ENCODE measurements at regions not wholly inside any gene's neighbourhood (a gene's known extent, or its start where the extent isn't known, plus 50 kb on each side); places are given as distances from the start of the nearest gene placed in this dataset.

DNA sequence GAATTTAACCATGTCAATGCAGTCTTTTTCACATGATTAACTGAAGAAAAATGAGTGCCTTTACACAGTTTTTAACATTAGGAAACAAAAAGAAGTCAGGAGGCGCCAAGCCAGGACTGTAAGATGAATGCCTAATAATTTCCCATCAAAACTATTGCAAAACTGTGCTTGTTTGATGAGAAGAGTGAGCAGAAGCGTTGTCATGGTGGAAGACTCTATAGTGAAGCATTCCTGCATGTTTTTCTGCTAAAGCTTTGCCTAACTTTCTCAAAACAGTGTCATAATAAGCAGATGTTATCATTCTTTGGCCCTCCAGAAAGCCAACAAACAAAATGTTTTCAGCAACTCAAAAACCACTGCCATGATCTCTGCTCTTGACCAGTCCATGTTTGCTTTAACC, 156.8 kb upstream of the CDIN1 start:
- no peak overlapping the region for H2BK120ac ChIP-seq (ENCODE audit: low read depth, low read length)
- WGBS = 92% methylated on average over 2 of the region's 2 CpGs

DNA sequence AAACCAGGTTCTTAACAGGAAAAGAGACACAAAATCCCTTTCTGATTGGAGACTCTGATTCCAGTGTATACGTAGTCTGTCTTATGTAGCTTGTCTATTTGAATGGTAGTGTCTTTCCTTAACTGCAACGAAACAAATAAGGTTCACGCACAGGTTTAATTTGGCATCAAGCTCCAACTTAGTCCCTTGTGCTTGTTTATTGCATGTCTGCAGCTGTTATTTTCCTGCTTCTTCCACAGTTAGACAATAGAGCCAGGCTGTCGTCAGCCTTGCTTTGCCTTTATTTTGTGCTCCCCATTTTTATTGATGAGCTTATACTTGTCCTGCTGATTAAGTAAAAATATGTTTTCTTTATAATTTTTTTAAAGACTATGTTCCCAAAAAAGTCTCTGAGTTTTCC, 152.7 kb upstream of the CDIN1 start:
- H3K14ac ChIP-seq (ENCODE audit: low read length in 2 of 2) = no peak overlapping the region
- H3K9me3 ChIP-seq (ENCODE audit: control insufficient read depth, low read length) = peaks cover 9% of the 10 kb centered on the region
- H3K27me3 ChIP-seq (ENCODE audit: control insufficient read depth in 1 of 2, insufficient read depth in 1 of 2, low read length in 2 of 2) = no peaks in the 10 kb centered on the region
- H2BK120ac ChIP-seq (ENCODE audit: low read depth, low read length) = peak overlapping the region; percentile 38
- H3K4me1 ChIP-seq (ENCODE audit: control insufficient read depth, insufficient read depth, low read depth, low read length) = no peaks in the 10 kb centered on the region
- H3K4ac ChIP-seq (ENCODE audit: low read depth in 1 of 2, low read length in 2 of 2) = peak overlapping the region in 1 of 2 experiments; percentile 86
- H3K4me2 ChIP-seq (ENCODE audit: low read length, poor library complexity, severe bottlenecking) = no peak overlapping the region
- peak overlapping the region in 1 of 2 experiments; percentile 93 for H3K18ac ChIP-seq (ENCODE audit: low read depth in 1 of 2, low read length in 2 of 2)
- H4K91ac ChIP-seq (ENCODE audit: low read length) = no peak overlapping the region
- no peak overlapping the region for H4K8ac ChIP-seq (ENCODE audit: low read length)
- DNase-seq = peak; percentile 50
- WGBS = 77% methylated on average over 4 of the region's 4 CpGs
- H3K27ac ChIP-seq (ENCODE audit: low read length, poor library complexity, severe bottlenecking) = no peak overlapping the region
- H3K36me3 ChIP-seq (ENCODE audit: control insufficient read depth in 1 of 2, insufficient read depth in 2 of 2, low read depth in 1 of 2, low read length in 2 of 2) = no peaks in the 10 kb centered on the region
- no peak overlapping the region for H2BK5ac ChIP-seq (ENCODE audit: low read depth, low read length, poor library complexity, severe bottlenecking)
- no peak overlapping the region for H2AK5ac ChIP-seq (ENCODE audit: low read length, severe bottlenecking)
- no peaks in the 10 kb centered on the region for H3K79me1 ChIP-seq (replicated peaks; ENCODE audit: low read length, poor library complexity, severe bottlenecking)
- H3K23ac ChIP-seq (ENCODE audit: low read length in 2 of 2) = no peak overlapping the region
- H2AFZ ChIP-seq (ENCODE audit: low read depth, low read length) = no peak overlapping the region
- H3K4me3 ChIP-seq (ENCODE audit: insufficient read depth in 1 of 2, low read depth in 1 of 2, low read length in 2 of 2) = no peak overlapping the region
- no peak overlapping the region for H2BK15ac ChIP-seq (ENCODE audit: low read depth, poor library complexity, severe bottlenecking)
- H2BK12ac ChIP-seq (ENCODE audit: low read length in 2 of 2) = peak overlapping the region in 1 of 2 experiments; percentile 83
- no peak overlapping the region for H3K9ac ChIP-seq (ENCODE audit: low read length)

More for the DNA sequence above, 156.8 kb upstream of the CDIN1 start:
- Histone ChIP-seq H4K8ac (ENCODE audit: low read length) (no peak overlapping the region), H4K91ac (ENCODE audit: low read length) (no peak overlapping the region), H3K79me1 (replicated peaks; ENCODE audit: low read length, poor library complexity, severe bottlenecking) (no peaks in the 10 kb centered on the region), H3K18ac (ENCODE audit: low read depth in 1 of 2, low read length in 2 of 2) (no peak overlapping the region), H3K4me3 (ENCODE audit: insufficient read depth in 1 of 2, low read depth in 1 of 2, low read length in 2 of 2) (no peak overlapping the region), H3K4me1 (ENCODE audit: control insufficient read depth, insufficient read depth, low read depth, low read length) (no peaks in the 10 kb centered on the region), H2AFZ (ENCODE audit: low read depth, low read length) (no peak overlapping the region), H3K23ac (ENCODE audit: low read length in 2 of 2) (no peak overlapping the region), H3K36me3 (ENCODE audit: control insufficient read depth in 1 of 2, insufficient read depth in 2 of 2, low read depth in 1 of 2, low read length in 2 of 2) (no peaks in the 10 kb centered on the region), H2AK5ac (ENCODE audit: low read length, severe bottlenecking) (no peak overlapping the region), H3K4ac (ENCODE audit: low read depth in 1 of 2, low read length in 2 of 2) (no peak overlapping the region), H3K14ac (ENCODE audit: low read length in 2 of 2) (no peak overlapping the region), H2BK12ac (ENCODE audit: low read length in 2 of 2) (no peak overlapping the region), H3K9me3 (ENCODE audit: control insufficient read depth, low read length) (peaks cover 16% of the 10 kb centered on the region), H3K4me2 (ENCODE audit: low read length, poor library complexity, severe bottlenecking) (no peak overlapping the region), H3K27ac (ENCODE audit: low read length, poor library complexity, severe bottlenecking) (no peak overlapping the region), H3K27me3 (ENCODE audit: control insufficient read depth in 1 of 2, insufficient read depth in 1 of 2, low read length in 2 of 2) (no peaks in the 10 kb centered on the region), H2BK15ac (ENCODE audit: low read depth, poor library complexity, severe bottlenecking) (no peak overlapping the region), H2BK5ac (ENCODE audit: low read depth, low read length, poor library complexity, severe bottlenecking) (no peak overlapping the region), H3K9ac (ENCODE audit: low read length) (no peak overlapping the region)
- no peak for DNase-seq

DNA sequence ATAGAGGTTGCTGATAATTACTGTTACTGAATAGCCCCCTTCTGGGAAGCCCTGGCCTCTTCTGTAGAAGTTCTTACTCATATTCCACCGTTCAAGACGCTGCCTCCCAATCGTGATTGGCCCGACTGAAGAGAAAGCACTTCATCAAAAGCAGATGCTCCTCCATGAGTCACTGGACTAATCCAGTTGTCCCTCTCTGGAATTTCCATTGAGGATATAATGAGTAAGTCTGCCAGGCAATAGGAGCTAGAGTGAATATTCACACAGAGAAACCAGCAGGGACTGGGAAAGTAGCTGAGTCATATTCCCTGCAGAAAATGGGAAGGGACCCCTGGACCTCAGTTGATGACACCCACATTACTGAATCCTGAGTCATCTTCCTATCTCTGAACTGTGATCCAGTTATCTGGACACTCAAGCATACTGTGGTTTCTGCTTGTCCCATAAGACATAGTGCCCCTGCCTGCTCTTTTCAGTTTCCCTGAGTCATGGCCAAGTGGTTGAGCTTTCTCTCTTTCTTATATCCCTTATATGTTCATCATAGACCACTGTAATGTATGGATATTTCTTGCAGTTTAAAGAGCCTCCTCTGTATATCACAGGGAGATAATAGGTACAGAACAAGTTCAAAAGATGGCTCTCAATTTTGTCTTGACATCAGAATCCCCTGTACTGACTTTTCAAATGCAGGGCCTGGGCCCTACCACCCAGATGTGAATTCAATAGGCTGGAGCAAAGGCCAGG, 151.2 kb upstream of the CDIN1 start:
- Histone ChIP-seq H3K4ac (ENCODE audit: low read depth in 1 of 2, low read length in 2 of 2) (peak overlapping the region in 1 of 2 experiments; percentile 19), H2BK15ac (ENCODE audit: low read depth, poor library complexity, severe bottlenecking) (no peak overlapping the region), H3K27me3 (ENCODE audit: control insufficient read depth in 1 of 2, insufficient read depth in 1 of 2, low read length in 2 of 2) (no peaks in the 10 kb centered on the region), H3K23ac (ENCODE audit: low read length in 2 of 2) (no peak overlapping the region), H3K4me1 (ENCODE audit: control insufficient read depth, insufficient read depth, low read depth, low read length) (no peaks in the 10 kb centered on the region), H3K18ac (ENCODE audit: low read depth in 1 of 2, low read length in 2 of 2) (peak overlapping the region in 1 of 2 experiments; percentile 61), H2BK5ac (ENCODE audit: low read depth, low read length, poor library complexity, severe bottlenecking) (no peak overlapping the region), H3K9ac (ENCODE audit: low read length) (peak overlapping the region; percentile 77), H3K9me3 (ENCODE audit: control insufficient read depth, low read length) (peaks cover under 1% of the 10 kb centered on the region), H4K91ac (ENCODE audit: low read length) (no peak overlapping the region), H4K8ac (ENCODE audit: low read length) (no peak overlapping the region), H3K36me3 (ENCODE audit: control insufficient read depth in 1 of 2, insufficient read depth in 2 of 2, low read depth in 1 of 2, low read length in 2 of 2) (no peaks in the 10 kb centered on the region), H3K79me1 (replicated peaks; ENCODE audit: low read length, poor library complexity, severe bottlenecking) (no peaks in the 10 kb centered on the region), H3K14ac (ENCODE audit: low read length in 2 of 2) (no peak overlapping the region), H3K4me3 (ENCODE audit: insufficient read depth in 1 of 2, low read depth in 1 of 2, low read length in 2 of 2) (peak overlapping the region in 1 of 2 experiments; percentile 27), H2BK12ac (ENCODE audit: low read length in 2 of 2) (peak overlapping the region in 1 of 2 experiments; percentile 6), H2AK5ac (ENCODE audit: low read length, severe bottlenecking) (no peak overlapping the region), H2BK120ac (ENCODE audit: low read depth, low read length) (no peak overlapping the region), H3K4me2 (ENCODE audit: low read length, poor library complexity, severe bottlenecking) (no peak overlapping the region), H2AFZ (ENCODE audit: low read depth, low read length) (no peak overlapping the region), H3K27ac (ENCODE audit: low read length, poor library complexity, severe bottlenecking) (peak overlapping the region; percentile 70)
- 0% methylated on average over 2 of the region's 4 CpGs for WGBS
- DNase-seq = peak; percentile 100

DNA sequence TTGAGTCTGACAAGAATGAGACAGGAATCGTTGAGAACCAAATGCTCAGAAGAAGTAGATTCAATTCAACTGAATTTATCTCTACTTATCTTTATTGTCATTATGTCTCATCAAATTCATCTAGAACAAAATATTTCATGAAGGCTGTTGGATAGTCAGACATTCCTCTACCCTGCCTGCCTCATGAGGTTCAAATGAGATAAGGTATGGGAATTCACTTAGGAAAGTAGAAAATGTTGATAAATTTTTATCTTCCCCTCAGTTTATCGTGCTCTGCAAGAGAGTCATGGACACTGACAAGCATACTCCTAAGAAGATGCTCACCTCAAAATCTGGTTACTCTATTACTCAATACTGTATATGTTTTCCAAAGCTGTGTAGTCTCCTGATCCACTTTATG, 149.7 kb upstream of the CDIN1 start:
- no peak overlapping the region for H3K4me3 ChIP-seq (ENCODE audit: insufficient read depth in 1 of 2, low read depth in 1 of 2, low read length in 2 of 2)
- H2BK120ac ChIP-seq (ENCODE audit: low read depth, low read length) = no peak overlapping the region
- 67% methylated on average over 1 of the region's 2 CpGs for WGBS
- H2BK5ac ChIP-seq (ENCODE audit: low read depth, low read length, poor library complexity, severe bottlenecking) = no peak overlapping the region
- H3K79me1 ChIP-seq (replicated peaks; ENCODE audit: low read length, poor library complexity, severe bottlenecking) = no peaks in the 10 kb centered on the region
- H3K4me2 ChIP-seq (ENCODE audit: low read length, poor library complexity, severe bottlenecking) = no peak overlapping the region
- H2AFZ ChIP-seq (ENCODE audit: low read depth, low read length) = no peak overlapping the region
- H3K4me1 ChIP-seq (ENCODE audit: control insufficient read depth, insufficient read depth, low read depth, low read length) = no peaks in the 10 kb centered on the region
- H3K36me3 ChIP-seq (ENCODE audit: control insufficient read depth in 1 of 2, insufficient read depth in 2 of 2, low read depth in 1 of 2, low read length in 2 of 2) = no peaks in the 10 kb centered on the region
- no peak overlapping the region for H3K9ac ChIP-seq (ENCODE audit: low read length)
- no peak overlapping the region for H3K27ac ChIP-seq (ENCODE audit: low read length, poor library complexity, severe bottlenecking)
- no peak overlapping the region for H3K18ac ChIP-seq (ENCODE audit: low read depth in 1 of 2, low read length in 2 of 2)
- no peak overlapping the region for H3K14ac ChIP-seq (ENCODE audit: low read length in 2 of 2)
- DNase-seq = no peak
- H2AK5ac ChIP-seq (ENCODE audit: low read length, severe bottlenecking) = no peak overlapping the region
- H3K27me3 ChIP-seq (ENCODE audit: control insufficient read depth in 1 of 2, insufficient read depth in 1 of 2, low read length in 2 of 2) = no peaks in the 10 kb centered on the region
- H2BK15ac ChIP-seq (ENCODE audit: low read depth, poor library complexity, severe bottlenecking) = no peak overlapping the region
- H3K4ac ChIP-seq (ENCODE audit: low read depth in 1 of 2, low read length in 2 of 2) = no peak overlapping the region
- no peak overlapping the region for H4K91ac ChIP-seq (ENCODE audit: low read length)
- H3K9me3 ChIP-seq (ENCODE audit: control insufficient read depth, low read length) = no peaks in the 10 kb centered on the region
- no peak overlapping the region for H4K8ac ChIP-seq (ENCODE audit: low read length)
- H2BK12ac ChIP-seq (ENCODE audit: low read length in 2 of 2) = peak overlapping the region in 1 of 2 experiments; percentile 66
- H3K23ac ChIP-seq (ENCODE audit: low read length in 2 of 2) = no peak overlapping the region
